ENCODE measurements at regions not wholly inside any gene's neighbourhood (a gene's known extent, or its start where the extent isn't known, plus 50 kb on each side); places are given as distances from the start of the nearest gene placed in this dataset.
A peak's percentile ranks its signal among the peaks of the same experiment; 100 is the strongest.
"Not testable (repeated sequence)": the region's sequence is repeated elsewhere in the genome, so short reads cannot be mapped to it uniquely, and the experiment has no call there.

GRCh38 chr9:91512235-91512634, 88.6 kb upstream of the NFIL3 start:
- intact Hi-C loops (cut with DNase I; ENCODE audit: low total_unique reads); DNase-seq; H3K4me1 ChIP-seq; H3K4me3 ChIP-seq; H3K27ac ChIP-seq; H3K36me3 ChIP-seq; H3K27me3 ChIP-seq; H3K9me3 ChIP-seq: not testable (repeated sequence)

- H3K27me3 ChIP-seq: no peaks in the 10 kb centered on the region
- H3K27ac ChIP-seq: peak overlapping the region; percentile 56 to 65
- no peak for TF ChIP-seq CTCF (IDR thresholded peaks at IDR 0.05)
- no peak for TF ChIP-seq POLR2A (IDR thresholded peaks at IDR 0.05)
- H3K9me3 ChIP-seq: no peaks in the 10 kb centered on the region
- H3K4me1 ChIP-seq: no peaks in the 10 kb centered on the region
- DNase-seq: no peak
- H3K36me3 ChIP-seq: no peaks in the 10 kb centered on the region
- H3K4me3 ChIP-seq: no peak overlapping the region
- intact Hi-C loops (cut with DNase I; ENCODE audit: low total_unique reads): no loop called here
Measured at GRCh38 chr9:91503673-91504081, 80.0 kb upstream of the NFIL3 start.

- DNase-seq: no peak
- Histone ChIP-seq H3K4me3 (no peak overlapping the region), H3K27me3 (no peaks in the 10 kb centered on the region), H3K36me3 (no peaks in the 10 kb centered on the region), H3K27ac (peak overlapping the region; percentile 56 to 65), H3K4me1 (no peaks in the 10 kb centered on the region), H3K9me3 (no peaks in the 10 kb centered on the region)
- TF ChIP-seq CTCF (IDR thresholded peaks at IDR 0.05) (no peak), POLR2A (IDR thresholded peaks at IDR 0.05) (no peak)
- intact Hi-C loops (cut with DNase I; ENCODE audit: low total_unique reads): no loop called here
Measured at GRCh38 chr9:91502913-91503672, 79.5 kb upstream of the NFIL3 start.

- TF ChIP-seq CTCF (IDR thresholded peaks at IDR 0.05) (no peak), POLR2A (IDR thresholded peaks at IDR 0.05) (no peak)
- H3K9me3 ChIP-seq: no peaks in the 10 kb centered on the region
- H3K27ac ChIP-seq: peak overlapping the region; percentile 56 to 65
Measured at GRCh38 chr9:91502475-91502874, 78.8 kb upstream of the NFIL3 start.

GRCh38 chr9:91500509-91501014, 76.9 kb upstream of the NFIL3 start:
- TF ChIP-seq CTCF (IDR thresholded peaks at IDR 0.05) (no peak), POLR2A (IDR thresholded peaks at IDR 0.05) (no peak)
- DNase-seq: peak in 1 of 2 donors; percentile 48
- intact Hi-C loops (cut with DNase I; ENCODE audit: low total_unique reads): no loop called here
- H3K27ac ChIP-seq: peak overlapping the region in 1 of 2 donors; percentile 51
- H3K4me1 ChIP-seq: no peaks in the 10 kb centered on the region
- H3K4me3 ChIP-seq: no peak overlapping the region
- no peaks in the 10 kb centered on the region for H3K27me3 ChIP-seq
- no peaks in the 10 kb centered on the region for H3K9me3 ChIP-seq
- H3K36me3 ChIP-seq: no peaks in the 10 kb centered on the region

More at GRCh38 chr9:91502475-91502874, 78.8 kb upstream of the NFIL3 start:
- H3K27me3 ChIP-seq: no peaks in the 10 kb centered on the region
- DNase-seq: peak in 1 of 2 donors; percentile 78
- H3K4me1 ChIP-seq: no peaks in the 10 kb centered on the region
- no peaks in the 10 kb centered on the region for H3K36me3 ChIP-seq
- H3K4me3 ChIP-seq: no peak overlapping the region
- intact Hi-C loops (cut with DNase I; ENCODE audit: low total_unique reads): no loop called here
